Large intestine (tissue), 3 donors: ENCODE measurements at regions not wholly inside any gene's neighbourhood (a gene's known extent, or its start where the extent isn't known, plus 50 kb on each side); places are given as distances from the start of the nearest gene placed in this dataset.

ENCODE experiments used
- DNase-seq, 2 donors: peaks; one replicate each; pipeline versions ENCODE4 v3.0.0 to v3.0.0-alpha.2; 2013
- H3K27ac ChIP-seq: one replicate; pipeline ENCODE4 v1.5.1; 2013; ENCODE audit warnings: low read length
- H3K27me3 ChIP-seq: 2 replicates; pipeline ENCODE4 v1.6.1; 2013; ENCODE audit warnings: low read length; ENCODE audit not compliant: control insufficient read depth, insufficient read depth
- H3K36me3 ChIP-seq: 2 replicates; pipeline ENCODE4 v1.6.1; 2013; ENCODE audit warnings: low read length; ENCODE audit not compliant: control insufficient read depth, insufficient read depth
- H3K4me1 ChIP-seq: one replicate; pipeline ENCODE4 v1.6.1; 2013; ENCODE audit warnings: low read length; ENCODE audit not compliant: control insufficient read depth, insufficient read depth
- H3K4me3 ChIP-seq: one replicate; pipeline ENCODE4 v1.5.1; 2013; ENCODE audit warnings: low read length
- H3K9me3 ChIP-seq: one replicate; pipeline ENCODE4 v1.6.1; 2013; ENCODE audit warnings: mild to moderate bottlenecking, low read depth, low read length, moderate library complexity; ENCODE audit not compliant: control insufficient read depth
- WGBS: methylation state at CpG from one replicate; pipeline ENCODE4 v1.1.5; 2013; ENCODE audit warnings: low lambda C conversion rate; ENCODE audit not compliant: insufficient coverage; 5-methylcytosine and 5-hydroxymethylcytosine counted together

DNA sequence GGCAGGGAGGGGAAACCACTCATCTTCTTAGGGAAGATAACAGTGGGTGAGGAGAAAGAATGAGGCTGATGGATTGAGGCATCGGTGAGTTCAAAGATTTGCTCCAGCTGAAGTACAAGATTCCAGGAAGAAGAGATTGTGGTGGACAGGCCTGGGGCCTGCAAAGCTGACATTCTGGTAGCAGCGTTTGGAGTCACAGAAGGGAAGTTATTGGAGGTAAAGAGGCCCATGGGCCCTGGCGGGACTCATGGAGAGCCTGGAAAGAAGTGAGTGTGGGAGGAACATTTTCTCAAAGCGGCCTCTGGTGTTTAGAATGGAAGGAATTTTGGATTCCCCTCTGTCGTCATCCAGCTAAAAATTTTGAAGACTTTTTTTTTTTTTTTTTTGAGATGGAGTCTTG, 160.0 kb upstream of the KLF6 start:
- Histone ChIP-seq H3K27me3 (no peaks in the 10 kb centered on the region), H3K4me1 (no peaks in the 10 kb centered on the region), H3K27ac (no peak overlapping the region), H3K4me3 (no peak overlapping the region), H3K36me3 (no peaks in the 10 kb centered on the region), H3K9me3 (no peaks in the 10 kb centered on the region)
- WGBS, result 94% methylated on average over 3 of the region's 5 CpGs
- DNase-seq, result no peak

DNA sequence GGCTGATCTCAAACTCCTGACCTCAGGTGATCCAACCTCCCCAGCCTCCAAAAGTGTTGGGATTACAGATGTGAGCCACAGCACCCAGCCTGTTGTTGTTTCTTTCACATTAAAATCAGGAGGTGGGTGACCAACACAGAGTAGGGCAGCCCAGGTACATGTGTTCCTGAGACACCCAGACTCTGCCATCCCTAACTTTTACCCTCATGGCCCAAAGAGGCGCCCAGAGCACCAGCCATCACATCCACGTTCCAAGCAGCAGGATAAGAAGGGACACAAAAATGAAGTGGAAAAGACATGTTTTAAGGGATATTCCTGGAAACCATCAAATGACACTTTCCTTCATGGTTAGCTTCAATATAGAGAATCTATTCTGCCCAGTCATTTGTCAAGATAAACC, 159.6 kb upstream of the KLF6 start:
- Histone ChIP-seq H3K36me3 (no peaks in the 10 kb centered on the region), H3K4me1 (no peaks in the 10 kb centered on the region), H3K27me3 (no peaks in the 10 kb centered on the region), H3K4me3 (no peak overlapping the region), H3K9me3 (no peaks in the 10 kb centered on the region), H3K27ac (no peak overlapping the region)
- no CpG with 5 or more reads among the region's 2 CpGs for WGBS
- no peak for DNase-seq

GRCh38 chr10:3943695-3944257, 158.8 kb upstream of the KLF6 start:
- WGBS, result 100% methylated on average over 1 of the region's 3 CpGs
- Histone ChIP-seq H3K27ac (no peak overlapping the region), H3K36me3 (no peaks in the 10 kb centered on the region), H3K4me1 (no peaks in the 10 kb centered on the region), H3K9me3 (no peaks in the 10 kb centered on the region), H3K27me3 (no peaks in the 10 kb centered on the region), H3K4me3 (no peak overlapping the region)
- no peak for DNase-seq

GRCh38 chr10:3942937-3943489, 158.0 kb upstream of the KLF6 start:
- H3K9me3 ChIP-seq, result no peaks in the 10 kb centered on the region
- H3K27ac ChIP-seq, result no peak overlapping the region
- DNase-seq, result no peak
- no peak overlapping the region for H3K4me3 ChIP-seq
- no peaks in the 10 kb centered on the region for H3K4me1 ChIP-seq
- no peaks in the 10 kb centered on the region for H3K36me3 ChIP-seq
- no CpG with 5 or more reads among the region's 9 CpGs for WGBS
- no peaks in the 10 kb centered on the region for H3K27me3 ChIP-seq

GRCh38 chr10:3941676-3942075, 156.7 kb upstream of the KLF6 start:
- Histone ChIP-seq H3K27ac (no peak overlapping the region), H3K9me3 (no peaks in the 10 kb centered on the region), H3K4me3 (no peak overlapping the region), H3K36me3 (no peaks in the 10 kb centered on the region), H3K27me3 (no peaks in the 10 kb centered on the region), H3K4me1 (no peaks in the 10 kb centered on the region)
- 88% methylated on average over 1 of the region's 12 CpGs for WGBS
- DNase-seq, result no peak

DNA sequence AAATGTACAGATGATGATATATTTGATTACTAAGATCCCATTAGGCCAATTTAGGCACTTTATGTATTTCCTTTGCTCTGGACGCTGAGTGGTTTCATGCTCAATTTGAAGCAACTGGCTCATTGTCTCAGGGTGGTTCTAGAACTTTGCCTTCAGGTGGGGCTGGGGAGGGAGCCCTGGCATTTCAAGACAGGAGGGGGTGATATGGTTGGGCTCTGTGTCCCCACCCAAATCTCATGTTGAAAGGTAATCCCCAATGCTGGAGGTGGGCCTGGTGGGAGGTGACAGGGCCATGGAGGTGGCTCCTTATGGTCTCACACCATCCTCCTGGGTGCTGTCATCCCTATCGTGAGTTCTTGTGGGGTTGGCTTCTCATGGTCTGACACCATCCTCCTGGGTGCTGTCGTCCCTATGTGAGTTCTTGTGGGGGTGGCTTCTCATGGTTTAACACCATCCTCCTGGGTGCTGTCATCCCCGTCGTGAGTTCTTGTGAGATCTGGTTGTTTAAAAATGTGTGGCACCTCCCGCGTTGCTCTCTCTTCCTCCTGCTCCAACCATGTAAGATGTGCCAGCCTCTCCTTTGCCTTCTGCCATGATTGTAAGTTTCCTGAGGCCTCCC, 151.5 kb upstream of the KLF6 start:
- no peaks in the 10 kb centered on the region for H3K4me1 ChIP-seq
- no peak overlapping the region for H3K4me3 ChIP-seq
- H3K9me3 ChIP-seq, result no peaks in the 10 kb centered on the region
- WGBS, result no CpG with 5 or more reads among the region's 7 CpGs
- H3K27ac ChIP-seq, result no peak overlapping the region
- no peaks in the 10 kb centered on the region for H3K36me3 ChIP-seq
- no peak for DNase-seq
- no peaks in the 10 kb centered on the region for H3K27me3 ChIP-seq

DNA sequence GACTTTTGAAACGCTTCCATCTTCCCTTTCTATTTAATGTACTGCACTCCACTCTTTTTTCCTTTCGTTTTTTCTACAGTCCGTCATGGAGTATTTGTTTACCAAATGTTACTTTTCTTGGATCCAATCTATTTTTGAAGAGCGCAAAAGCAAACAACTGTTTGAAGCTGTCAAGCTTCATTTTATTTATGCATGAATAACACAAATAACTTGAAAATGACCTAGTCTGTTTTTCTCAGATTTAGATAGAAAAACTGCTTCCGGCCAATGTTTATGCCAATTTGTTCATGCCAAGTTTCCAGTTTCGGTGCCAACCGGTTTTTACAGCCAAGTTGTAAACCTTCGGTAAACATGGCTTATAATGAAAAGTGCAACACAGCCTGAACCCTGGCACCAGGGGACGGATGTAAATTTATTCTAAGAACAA, 150.9 kb upstream of the KLF6 start:
- Histone ChIP-seq H3K4me1 (no peaks in the 10 kb centered on the region), H3K36me3 (no peaks in the 10 kb centered on the region), H3K27me3 (no peaks in the 10 kb centered on the region), H3K4me3 (no peak overlapping the region), H3K27ac (peak overlapping the region; percentile 16), H3K9me3 (no peaks in the 10 kb centered on the region)
- WGBS, result 47% methylated on average over 5 of the region's 9 CpGs
- peak in 1 of 2 donors; percentile 30 for DNase-seq

- H3K27ac ChIP-seq, result peak overlapping the region; percentile 16
- no peaks in the 10 kb centered on the region for H3K27me3 ChIP-seq
- no peak overlapping the region for H3K4me3 ChIP-seq
- WGBS, result no CpG with 5 or more reads among the region's 11 CpGs
- peak; percentile 19 to 37 for DNase-seq
- H3K9me3 ChIP-seq, result no peaks in the 10 kb centered on the region
- H3K36me3 ChIP-seq, result no peaks in the 10 kb centered on the region
- H3K4me1 ChIP-seq, result no peaks in the 10 kb centered on the region
These were observed 150.1 kb upstream of the KLF6 start for GRCh38 chr10:3935141-3935540.

DNA sequence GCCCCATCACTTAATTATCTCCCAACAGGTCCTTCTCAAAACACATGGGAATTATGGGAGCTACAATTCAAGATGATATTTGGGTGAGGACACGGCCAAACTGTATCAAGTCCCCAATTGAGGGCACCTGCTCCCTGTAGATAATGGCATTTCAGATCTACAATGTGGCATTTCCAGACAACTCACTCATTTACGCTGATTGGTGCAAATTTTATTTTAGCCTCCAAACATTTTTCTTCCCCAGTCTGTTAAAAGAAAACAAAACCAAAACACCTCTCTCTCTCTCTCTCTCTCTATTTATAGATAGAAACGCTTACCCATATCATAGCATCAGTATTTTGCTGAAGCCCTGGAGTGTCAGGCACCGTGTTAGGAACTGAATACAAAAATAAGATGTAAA, 148.7 kb upstream of the KLF6 start:
- Histone ChIP-seq H3K4me1 (no peaks in the 10 kb centered on the region), H3K4me3 (no peak overlapping the region), H3K27ac (no peak overlapping the region), H3K27me3 (no peaks in the 10 kb centered on the region), H3K36me3 (no peaks in the 10 kb centered on the region), H3K9me3 (no peaks in the 10 kb centered on the region)
- WGBS, result 90% methylated on average over 1 of the region's 4 CpGs
- no peak for DNase-seq

DNA sequence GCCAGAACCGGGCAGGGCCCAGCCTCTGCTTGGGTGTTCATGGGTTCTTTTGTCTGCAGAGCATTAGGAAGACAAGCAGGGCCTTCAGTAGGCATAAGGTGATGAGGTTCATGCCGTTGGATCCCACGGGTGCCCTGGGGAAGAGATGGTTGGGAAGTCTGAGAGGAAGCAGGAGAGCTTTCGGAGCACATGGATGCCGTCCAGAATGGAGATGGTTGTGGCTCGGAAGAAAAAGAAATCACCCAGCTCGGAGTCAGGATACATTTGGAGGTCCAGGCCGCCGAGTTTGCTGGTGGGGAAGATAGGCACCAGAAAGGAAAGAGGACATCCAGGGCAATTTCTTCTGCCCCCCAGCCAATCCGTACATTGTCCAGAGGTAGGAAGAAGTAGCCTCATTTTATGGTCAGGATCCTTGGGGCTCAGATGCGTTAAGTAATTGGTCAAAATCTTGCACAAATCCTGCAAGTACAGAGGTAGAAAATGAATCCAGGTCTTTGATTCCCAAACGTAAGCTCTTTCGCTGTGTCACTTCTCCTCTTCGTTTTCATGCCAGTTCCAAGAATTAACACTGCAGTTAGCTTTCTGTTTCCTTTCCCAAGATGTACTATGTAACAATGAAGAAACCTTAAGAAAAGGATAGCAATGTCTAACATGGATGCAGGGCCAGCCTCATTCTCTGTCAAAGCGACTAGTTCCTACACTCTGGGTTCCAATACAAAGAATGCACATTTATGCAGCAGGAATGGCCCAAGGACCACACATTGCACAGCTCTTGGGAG, 147.8 kb upstream of the KLF6 start:
- Histone ChIP-seq H3K27ac (no peak overlapping the region), H3K4me3 (no peak overlapping the region), H3K27me3 (no peaks in the 10 kb centered on the region), H3K36me3 (no peaks in the 10 kb centered on the region), H3K4me1 (no peaks in the 10 kb centered on the region), H3K9me3 (no peaks in the 10 kb centered on the region)
- no CpG with 5 or more reads among the region's 15 CpGs for WGBS
- DNase-seq, result no peak
